ENCODE measurements at regions not wholly inside any gene's neighbourhood (a gene's known extent, or its start where the extent isn't known, plus 50 kb on each side); places are given as distances from the start of the nearest gene placed in this dataset.

DNA sequence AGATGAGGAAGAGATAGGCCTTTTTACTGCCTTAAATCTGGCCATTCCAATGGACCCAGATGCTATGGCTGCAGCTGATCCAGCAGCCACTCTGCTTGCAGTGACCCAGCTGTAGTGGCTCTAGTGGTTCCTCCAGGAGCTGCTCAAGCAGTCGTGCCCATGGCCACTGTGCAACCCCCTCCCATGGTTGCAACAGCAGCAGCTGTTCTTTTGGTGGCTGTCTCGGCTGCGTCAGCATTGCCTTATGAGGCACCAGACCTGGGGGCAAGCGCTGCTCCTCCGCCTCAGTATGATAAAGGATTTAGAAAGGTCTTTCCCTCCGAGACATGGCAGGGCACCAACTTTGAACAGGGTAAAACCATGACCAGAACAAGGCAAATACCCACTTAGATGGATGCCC is 384.9 kb upstream of the DCC start:
- DNase-seq = no peak

DNA sequence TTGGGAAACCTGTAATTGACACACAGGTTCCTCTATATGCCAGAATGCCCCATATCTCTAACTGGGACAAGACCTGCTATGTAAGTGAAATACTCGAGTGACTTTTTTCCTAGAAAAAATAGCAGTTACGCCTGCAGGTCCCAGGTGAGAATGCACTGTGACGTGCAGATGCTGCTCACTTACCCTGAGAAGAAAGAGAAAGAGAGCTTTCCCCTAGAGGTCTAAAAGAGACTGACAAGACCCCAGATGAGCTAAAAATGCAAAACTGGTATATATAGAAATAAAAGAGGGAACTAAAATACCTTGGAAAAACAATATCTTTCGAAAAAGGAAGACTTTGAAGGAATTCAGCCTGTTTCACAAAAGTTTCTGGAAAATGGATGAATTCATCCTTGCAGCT is 383.0 kb upstream of the DCC start:
- DNase-seq = no peak

DNA sequence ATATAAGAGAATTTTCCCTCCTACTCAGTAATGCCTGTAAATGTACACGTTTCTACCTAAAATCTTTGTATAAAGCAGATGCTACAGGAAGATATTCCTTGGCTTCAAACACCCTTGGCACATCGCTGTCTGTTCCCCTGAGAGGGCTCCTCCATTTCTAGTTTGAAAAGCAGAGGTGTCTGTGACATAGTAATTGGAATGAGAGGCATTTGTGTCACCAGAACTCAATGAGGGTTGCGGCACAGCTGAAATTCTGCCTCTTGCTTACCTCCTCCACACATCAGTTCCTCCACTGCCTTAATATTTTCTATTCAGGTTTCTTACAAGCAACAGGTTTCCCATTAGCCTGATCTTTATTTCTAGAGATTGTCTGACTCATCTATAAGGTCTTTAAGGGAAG is 359.9 kb upstream of the DCC start:
- DNase-seq = no peak

DNA sequence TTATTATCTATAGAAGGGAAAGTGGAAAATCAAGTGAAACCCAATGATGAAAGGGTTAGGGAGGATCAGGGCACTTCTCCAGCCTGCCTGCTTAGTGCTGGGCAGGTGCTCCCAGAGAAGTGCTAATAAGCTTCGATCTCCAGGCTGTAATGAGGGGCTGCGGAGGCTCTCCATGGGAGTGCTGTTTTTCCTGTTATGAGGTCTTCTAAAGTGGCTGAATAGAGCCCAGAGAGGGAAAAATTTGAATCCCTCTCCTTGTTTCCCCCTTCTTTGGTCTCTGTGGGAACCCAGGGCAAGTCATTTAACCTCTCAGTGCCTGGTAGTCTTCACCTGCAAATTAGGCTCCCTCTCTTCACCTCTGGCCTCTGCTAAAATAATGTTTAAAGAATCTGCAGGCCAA is 351.7 kb upstream of the DCC start:
- DNase-seq = no peak

DNA sequence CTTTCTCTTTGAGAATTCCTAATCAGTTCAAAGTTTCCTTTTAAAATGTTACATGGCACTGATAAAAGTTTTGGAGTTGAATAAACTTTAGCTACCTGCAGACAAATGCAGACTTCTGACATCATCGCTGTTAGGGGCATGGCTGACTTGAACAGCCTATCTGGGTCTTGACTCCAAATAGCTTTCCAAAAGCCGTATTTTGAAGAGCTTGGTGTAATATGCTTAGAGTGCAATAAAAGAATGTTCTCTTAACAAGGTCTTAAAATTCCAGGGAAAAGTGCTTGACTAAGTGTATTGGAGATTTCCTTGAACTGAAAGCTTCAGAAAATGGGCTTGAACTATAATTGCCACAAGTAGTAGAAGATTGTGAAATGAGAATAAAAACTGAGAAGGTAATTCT is 342.9 kb upstream of the DCC start:
- DNase-seq = no peak

DNA sequence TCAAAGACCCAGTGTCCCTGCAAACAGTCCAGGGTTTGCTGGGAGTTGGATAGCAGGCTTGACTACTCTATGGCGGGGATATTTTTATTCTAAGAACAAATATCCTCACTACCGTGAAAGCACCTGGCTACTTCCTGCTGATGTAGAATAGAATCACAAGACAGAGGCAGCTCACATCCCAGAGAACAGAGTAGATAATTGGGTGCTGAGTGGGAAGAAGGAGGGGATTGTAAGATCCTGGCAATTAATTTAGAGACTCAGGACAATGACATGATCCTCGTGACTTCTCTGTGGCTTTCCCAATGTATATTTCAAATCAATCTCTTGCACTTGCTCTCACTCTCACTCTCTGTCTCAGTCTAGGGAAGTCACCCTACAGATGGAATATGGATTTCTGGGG is 341.9 kb upstream of the DCC start:
- DNase-seq = no peak

DNA sequence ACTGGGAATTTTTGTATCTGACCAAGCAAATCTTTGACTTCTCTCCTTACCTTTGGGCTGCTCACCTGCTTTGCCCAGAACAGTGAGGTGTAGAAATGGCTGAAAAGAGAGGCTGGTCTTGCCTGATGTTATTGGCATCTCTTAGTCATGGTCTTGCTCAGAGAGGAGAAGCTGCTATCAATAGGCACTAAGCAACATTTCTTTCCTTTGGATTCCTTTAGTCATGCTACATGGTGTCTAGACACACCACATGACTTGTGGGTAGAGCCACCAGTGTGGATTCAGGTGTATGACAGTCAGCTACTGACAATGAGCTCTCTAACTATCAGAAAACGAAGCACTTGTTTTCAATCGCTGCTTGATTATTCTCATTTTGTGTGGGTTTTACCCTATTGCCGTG is 341.3 kb upstream of the DCC start:
- no peak for DNase-seq

DNA sequence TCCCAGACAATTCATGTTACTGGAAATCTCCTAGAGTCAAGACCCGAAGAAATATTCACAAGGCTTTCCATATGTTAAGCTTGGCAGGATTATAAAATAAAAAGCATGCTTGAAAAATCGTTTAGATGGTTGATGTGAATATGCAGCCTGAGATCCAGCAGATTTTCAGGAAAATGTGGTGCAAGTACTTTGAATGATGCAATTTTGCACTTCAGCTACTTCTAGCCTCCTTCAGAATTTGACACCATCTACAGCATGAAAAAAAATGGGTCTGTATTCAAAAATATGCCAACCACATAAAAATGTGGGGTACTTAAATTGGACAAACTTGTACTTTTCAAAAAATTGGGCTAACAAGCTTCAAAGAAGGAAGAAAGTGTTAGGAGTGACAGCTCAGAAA is 340.6 kb upstream of the DCC start:
- no peak for DNase-seq

DNA sequence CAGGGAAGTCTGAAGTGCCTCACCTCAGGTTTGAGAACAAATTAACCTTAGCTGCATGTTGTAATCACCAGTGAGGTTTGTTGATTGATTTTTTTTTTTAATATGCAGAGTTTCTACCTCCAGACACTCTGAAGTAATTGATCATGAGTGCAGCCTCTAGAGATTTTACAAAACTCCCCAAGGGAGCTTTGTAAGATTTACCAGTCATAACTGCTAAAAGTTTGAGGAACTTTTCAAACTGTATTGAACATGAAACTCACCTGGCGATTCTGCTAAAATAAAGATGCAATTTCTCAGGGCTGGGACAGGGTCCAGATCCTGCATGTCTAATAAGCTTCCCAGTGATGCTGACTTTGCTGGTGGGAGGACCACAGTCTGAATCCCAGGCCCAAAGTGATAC is 339.6 kb upstream of the DCC start:
- no peak for DNase-seq

DNA sequence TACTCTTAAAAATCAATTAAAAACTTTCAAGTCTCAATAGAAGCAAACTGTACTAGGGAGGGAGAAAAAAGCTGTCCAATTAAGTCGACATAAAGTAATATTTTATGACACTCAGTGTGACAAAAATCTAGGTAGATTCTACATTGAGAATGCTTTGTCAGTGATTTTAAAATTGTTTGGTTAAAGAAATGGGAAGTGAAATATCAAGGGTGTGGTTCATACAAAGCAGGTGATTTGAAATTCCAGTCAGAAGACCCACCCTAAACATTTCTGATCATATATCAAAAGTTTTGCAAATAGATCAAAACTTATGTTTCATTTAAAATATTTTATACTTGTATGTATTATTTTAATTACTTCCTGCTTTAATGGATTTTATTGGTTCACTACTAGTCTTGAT is 338.9 kb upstream of the DCC start:
- DNase-seq = no peak

DNA sequence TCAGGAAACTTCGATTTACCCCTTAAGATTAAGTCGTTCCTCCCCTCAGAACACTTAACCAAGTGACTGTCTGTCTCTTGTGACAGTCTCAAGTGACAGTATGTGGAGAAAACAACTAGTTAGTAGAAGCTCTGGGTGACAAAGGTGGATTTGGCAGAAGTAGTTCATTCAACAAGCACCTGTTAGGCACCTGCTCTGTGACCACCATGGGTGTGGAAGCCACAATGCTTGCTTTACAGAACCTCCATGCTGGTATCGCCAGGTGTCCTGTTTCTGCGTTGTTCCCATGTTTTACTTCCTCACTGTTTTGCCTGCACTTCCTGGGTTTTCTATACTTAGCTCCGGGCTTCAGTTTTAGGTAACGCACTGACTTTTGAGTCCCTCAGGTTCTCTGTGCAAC is 337.4 kb upstream of the DCC start:
- DNase-seq = no peak

DNA sequence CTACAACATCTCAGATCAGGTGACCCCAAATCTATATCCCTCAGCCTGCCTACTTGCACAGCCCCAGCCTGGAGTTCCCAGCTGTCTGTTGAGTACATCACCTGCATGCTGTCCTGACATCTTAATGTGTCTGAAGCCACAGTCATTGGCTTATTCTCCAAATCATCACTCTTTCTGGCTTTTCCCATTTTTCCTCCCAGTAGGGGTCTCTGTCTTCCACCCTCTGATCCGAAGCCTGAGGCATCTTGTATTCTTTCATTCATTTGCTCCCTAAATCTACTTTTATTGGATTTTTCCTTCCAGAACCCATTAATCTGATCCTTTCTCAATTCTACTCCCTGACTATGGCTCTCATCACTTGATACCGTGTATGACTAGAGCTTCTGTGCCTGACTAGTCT is 332.9 kb upstream of the DCC start:
- no peak for DNase-seq

DNA sequence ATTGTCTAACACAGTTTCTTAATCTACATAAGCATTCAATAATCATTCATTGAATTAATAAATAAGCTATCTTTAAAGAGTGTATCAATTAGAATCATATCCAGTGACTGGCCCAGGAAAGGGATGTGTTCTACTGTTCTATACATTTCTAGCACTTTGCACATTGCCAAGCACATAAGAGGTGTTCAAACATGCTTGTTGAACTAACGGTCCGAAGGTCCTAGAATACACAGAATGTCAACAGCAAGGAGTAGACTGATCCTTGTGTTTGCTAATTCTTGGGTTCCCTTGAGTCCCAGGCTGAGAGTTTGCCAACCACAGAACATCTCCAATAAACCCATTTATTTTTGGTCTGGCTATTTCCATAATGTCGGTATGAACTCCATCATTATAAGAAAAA is 331.7 kb upstream of the DCC start:
- no peak for DNase-seq

DNA sequence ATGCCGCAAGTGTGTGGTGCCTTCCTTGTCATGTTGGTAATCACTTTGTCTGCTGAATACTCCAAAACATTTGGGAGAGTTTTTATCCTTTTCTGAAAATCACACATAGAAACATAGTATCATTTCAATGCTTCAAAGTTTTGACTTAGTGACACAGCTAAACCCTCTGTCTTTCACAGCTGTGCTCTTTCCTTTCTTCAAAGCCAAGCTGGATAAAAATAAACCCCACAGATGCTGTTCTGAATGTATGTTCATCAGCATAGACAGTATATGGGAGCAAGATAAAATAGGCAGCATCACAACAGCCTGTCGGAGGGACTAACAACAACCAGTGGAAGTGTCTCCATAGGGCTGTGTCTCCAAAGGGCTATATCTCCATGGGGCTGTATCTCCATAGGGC is 331.3 kb upstream of the DCC start:
- DNase-seq = no peak

DNA sequence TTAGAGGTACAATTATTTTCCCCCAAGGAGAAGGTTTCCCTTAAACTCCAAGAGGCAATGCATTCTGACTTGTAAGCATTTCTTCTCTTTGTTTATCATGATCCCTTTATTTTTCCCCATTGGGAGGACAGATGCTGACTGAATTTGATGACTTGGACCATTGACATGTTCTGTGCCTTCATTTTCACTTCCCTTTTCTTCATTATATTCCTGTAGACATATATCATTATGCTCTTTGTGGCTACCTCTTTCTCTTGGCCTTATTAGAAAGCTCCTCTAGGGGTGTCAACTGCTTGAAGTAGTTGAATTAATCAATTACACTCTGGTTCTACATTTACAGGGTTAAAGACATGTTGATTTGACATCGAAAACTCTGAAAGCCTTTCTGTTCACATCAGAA is 330.0 kb upstream of the DCC start:
- no peak for DNase-seq

DNA sequence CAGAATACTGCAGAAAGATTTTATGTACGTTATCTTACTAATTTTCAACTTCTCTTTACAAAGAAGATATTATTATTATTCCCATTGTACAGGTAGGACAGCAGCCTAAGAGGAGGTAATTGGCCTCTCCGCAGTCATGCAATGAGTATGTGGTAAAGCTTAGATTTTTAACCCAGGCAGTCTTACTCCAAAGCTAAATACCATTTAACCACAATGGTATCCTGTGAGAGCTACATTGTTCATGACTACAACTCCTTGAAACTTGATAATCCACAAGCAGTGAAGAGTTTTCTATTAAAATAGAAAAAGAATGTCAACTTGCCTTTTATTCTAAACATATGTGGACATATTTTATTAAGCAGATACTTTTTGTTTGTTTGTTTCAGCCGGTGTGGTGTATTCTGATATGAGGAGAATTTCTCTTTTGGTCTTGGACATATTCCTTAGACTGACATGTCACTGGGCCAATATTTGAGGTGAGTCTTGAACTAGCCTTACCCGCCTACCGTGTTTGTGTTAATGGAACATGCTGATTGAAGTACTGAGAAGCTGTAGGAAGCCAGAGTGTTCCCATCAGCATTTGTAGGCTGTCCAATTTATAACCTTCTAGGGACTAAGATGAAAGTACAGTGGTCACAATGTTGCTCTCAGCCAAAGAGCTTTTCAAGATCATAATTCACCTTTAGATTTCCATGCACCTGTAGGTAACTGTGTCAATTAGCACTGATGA is 293.9 kb upstream of the DCC start:
- DNase-seq = no peak

DNA sequence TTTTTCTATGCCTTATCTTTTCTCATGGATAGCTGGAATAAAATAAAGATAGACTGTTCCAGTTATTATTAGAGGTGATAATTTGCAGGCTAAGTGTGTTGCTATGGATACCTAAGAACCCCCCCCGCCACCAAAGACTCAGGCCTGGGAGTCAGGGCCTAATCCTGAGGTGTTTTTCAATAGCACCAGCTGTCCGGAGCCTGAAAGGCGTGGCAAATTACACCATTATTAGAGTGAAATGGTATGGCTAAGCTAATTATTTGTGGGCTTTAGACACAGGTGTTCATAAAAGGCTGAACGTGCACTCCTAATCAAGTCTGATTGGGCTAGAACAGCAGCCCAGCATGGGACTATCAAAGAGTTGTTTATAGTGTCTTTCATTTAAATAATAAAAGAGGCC is 293.2 kb upstream of the DCC start:
- no peak for DNase-seq

DNA sequence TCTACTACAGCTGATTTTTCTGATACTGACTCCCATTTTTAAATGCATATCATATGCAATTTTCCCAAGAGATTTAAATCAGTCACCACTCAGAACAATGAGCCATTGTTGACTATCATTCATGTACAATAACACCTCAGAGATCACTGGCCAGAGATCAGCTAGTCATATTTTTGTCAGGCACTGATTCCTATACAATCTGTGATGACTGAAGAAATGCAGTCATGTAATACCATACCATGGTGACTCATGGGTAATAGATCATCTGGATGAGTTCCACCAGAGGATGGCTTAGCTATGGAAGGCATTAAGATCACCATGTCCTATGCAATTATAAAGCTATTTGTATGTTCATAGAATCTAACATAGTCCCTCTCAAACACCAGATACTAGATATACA is 285.7 kb upstream of the DCC start:
- DNase-seq = no peak

DNA sequence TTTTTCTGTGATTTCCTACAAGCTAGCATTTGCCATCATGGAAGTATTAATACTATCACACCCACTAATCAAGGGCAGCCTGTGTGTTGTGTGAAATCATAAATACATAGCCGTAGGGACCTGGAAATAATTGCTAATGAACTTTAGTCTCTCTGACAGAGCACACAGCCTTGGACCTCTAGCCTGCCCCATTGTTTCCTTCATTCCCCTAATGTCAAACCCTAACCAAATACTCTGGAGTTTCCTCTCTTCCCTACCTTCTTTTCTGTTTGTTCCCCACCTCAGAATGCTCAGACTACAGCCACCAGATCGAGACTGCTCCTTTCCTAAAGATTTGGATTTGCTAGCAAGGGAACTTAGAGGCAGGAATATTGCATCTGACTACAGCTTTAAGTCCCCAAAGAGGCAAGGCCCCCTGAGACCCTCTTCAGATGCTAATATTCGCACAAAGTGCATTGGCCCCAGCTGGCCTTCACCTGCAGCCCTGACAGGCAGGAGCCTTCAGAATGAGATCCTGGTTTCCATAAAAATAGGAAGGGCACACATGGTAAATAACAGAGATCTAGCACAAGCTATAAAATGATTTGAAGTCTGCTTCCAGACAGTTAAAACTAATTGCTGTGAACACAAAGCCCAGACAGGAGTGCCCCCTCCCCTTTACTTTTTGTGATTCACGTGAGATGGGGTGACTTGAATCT is 279.2 kb upstream of the DCC start:
- DNase-seq = no peak

DNA sequence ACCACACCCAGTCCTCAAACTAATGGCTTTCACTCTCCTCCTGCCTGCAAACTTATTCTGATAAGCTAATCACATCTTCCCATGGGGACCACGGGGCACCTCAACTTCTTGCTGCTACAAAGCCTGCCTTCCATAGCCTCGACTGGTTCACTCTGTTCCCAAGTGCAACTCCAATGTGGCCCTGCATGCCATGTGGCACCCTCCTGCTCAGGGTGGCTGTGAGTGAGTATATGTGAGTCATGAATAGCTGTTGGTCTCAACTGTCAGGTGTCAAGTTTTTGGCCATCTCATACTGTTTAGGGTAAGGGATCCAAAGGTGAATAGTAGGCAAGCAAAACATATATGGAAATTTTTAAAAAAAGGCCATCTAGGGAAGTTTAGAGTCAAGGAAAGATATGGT is 276.1 kb upstream of the DCC start:
- no peak for DNase-seq

DNA sequence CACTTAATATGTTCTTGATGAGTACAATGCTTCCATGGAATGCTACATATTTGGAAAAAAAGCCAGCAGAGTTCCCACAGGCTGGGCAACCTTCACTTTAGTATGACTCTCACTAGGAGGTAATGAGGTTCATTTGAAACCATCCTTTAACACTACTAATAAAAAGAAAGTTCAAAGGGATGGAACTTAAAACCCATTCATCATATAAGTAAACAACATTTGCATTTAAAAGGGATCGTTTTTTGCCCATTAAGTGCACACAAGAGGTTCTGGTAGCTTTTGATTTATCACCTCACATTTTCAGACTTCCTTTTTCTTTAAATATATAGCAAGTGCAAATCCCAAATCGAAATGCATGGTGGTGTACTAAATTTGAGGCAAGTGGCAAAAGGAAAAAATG is 270.8 kb upstream of the DCC start:
- DNase-seq = no peak

DNA sequence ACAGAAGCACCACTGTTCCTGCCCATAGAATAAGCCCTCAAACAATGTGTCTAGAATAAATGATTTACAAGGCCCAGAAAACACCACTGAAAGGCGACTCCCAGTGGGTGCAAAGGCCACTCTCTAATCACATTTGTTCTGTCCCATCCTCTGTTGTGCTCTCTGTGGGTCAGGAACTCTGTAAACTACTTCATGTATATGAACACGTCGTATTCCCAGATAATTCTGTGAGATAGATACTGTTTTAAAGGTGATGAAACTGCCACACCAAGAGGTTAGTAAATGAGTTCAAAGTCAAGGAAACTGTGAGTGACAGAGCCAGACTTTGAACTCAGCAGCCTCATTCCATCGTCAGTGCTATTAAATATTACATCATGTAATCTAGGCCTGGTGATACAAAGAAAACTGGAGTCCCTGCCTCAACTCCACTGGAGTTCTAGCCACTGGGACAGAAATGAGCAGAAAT is 269.7 kb upstream of the DCC start:
- no peak for DNase-seq

DNA sequence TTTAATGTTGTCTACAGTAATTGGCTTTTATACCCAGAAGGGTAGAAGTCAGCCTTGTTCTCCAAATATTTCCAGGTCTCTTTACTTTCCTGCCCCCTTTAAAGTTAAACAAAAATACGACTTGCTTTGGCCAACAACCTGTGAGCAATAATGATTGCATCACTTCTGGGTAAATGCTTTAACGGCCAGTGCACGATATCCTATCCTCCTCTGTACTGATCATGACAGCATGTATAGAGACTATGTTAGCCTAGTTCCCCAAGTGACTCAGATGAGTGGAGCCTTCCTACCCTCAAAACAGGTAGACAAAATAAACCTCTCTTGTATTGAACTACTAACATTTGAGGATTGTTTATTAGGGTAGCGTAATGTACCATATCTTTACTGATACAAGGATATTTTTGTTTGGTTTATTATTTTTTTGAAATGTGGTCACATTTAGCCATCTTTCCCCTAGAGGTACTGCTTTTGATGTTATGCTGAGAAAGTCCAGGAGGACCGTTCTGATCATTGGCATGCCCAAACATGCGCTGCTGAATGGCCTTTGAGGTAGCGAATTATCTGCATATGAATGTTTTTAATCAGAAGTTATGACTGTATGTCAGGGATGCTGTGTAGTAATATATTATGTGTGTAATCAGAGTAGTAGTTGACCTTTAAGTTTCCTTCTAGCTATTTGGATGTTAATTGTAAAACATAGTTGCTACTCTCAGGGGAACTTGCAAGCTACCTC is 262.6 kb upstream of the DCC start:
- DNase-seq = no peak

DNA sequence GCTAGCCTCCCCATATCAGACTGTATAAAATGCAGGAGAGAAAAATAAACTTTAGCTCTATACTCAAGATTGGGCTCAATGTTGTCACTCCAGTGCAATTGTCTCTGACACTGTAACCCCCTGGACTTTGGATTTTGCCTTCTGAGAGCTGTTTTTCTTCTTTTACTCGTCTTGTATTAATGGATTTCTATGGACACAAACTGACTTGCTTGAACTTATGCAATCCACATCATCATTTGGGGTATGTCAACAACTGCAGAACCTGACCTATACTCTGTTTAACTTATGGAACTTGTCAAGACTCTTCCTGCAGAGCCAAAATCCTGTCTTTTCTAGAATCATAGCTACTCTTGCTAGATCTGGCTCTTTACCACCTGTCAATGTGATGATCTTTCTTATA is 257.8 kb upstream of the DCC start:
- no peak for DNase-seq

Measured in CD4-positive, alpha-beta T cell treated with Interleukin-21 for 1 hour (primary cell).